ENCODE measurements at regions not wholly inside any gene's neighbourhood (a gene's known extent, or its start where the extent isn't known, plus 50 kb on each side); places are given as distances from the start of the nearest gene placed in this dataset.

GRCh38 chr7:112603673-112604072, 122.9 kb downstream of the LSMEM1 start:
- TF ChIP-seq, protein P1, sequence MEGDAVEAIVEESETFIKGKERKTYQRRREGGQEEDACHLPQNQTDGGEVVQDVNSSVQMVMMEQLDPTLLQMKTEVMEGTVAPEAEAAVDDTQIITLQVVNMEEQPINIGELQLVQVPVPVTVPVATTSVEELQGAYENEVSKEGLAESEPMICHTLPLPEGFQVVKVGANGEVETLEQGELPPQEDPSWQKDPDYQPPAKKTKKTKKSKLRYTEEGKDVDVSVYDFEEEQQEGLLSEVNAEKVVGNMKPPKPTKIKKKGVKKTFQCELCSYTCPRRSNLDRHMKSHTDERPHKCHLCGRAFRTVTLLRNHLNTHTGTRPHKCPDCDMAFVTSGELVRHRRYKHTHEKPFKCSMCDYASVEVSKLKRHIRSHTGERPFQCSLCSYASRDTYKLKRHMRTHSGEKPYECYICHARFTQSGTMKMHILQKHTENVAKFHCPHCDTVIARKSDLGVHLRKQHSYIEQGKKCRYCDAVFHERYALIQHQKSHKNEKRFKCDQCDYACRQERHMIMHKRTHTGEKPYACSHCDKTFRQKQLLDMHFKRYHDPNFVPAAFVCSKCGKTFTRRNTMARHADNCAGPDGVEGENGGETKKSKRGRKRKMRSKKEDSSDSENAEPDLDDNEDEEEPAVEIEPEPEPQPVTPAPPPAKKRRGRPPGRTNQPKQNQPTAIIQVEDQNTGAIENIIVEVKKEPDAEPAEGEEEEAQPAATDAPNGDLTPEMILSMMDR (IDR thresholded peaks at IDR 0.05): no peak
- TF ChIP-seq POLR2A (IDR thresholded peaks at IDR 0.05): no peak

Data from testis (tissue), 2 donors.